RWPE2 (cell line): ENCODE measurements at regions not wholly inside any gene's neighbourhood (a gene's known extent, or its start where the extent isn't known, plus 50 kb on each side); places are given as distances from the start of the nearest gene placed in this dataset.

Experiments used
- ATAC-seq: fragments of 200-7000 bp; cut with Tn5 transposase; 3 replicates; pipeline ENCODE4 v1.9.1; 2021; ENCODE audit warnings: low read depth
- DNase-seq: peaks from one replicate; pipeline ENCODE4 v3.0.0-alpha.2; 2020; ENCODE audit warnings: low spot score
- H3K27ac ChIP-seq: fragments of 450-650 bp; 2 replicates; pipeline ENCODE4 v1.5.1; 2017; ENCODE audit warnings: mild to moderate bottlenecking; ENCODE audit not compliant: poor library complexity, severe bottlenecking
- H3K27me3 ChIP-seq: fragments of 250-450 bp; sonication (Bioruptor Pico); 2 replicates; pipeline ENCODE4 v1.5.1; 2021; ENCODE audit warnings: mild to moderate bottlenecking, moderate library complexity; ENCODE audit not compliant: insufficient read depth, poor library complexity, severe bottlenecking
- H3K36me3 ChIP-seq: fragments of 250-450 bp; sonication (Bioruptor Pico); 2 replicates; pipeline ENCODE4 v1.5.1; 2020; ENCODE audit warnings: low read depth, mild to moderate bottlenecking, moderate library complexity
- H3K4me1 ChIP-seq: fragments of 250-450 bp; sonication (Bioruptor Pico); 2 replicates; pipeline ENCODE4 v1.5.1; 2021; ENCODE audit warnings: mild to moderate bottlenecking, moderate library complexity; ENCODE audit not compliant: insufficient read depth, poor library complexity, severe bottlenecking
- H3K4me3 ChIP-seq: fragments of 250-450 bp; sonication (Bioruptor Pico); 2 replicates; pipeline ENCODE4 v1.5.1; 2021; ENCODE audit warnings: mild to moderate bottlenecking, moderate library complexity; ENCODE audit not compliant: severe bottlenecking
- H3K9me3 ChIP-seq: fragments of 250-450 bp; sonication (Bioruptor Pico); 2 replicates; pipeline ENCODE4 v1.5.1; 2021; ENCODE audit warnings: mild to moderate bottlenecking, moderate library complexity; ENCODE audit not compliant: severe bottlenecking
- CTCF ChIP-seq: fragments of 450-650 bp; IDR thresholded peaks from one replicate; pipeline ENCODE4 v1.5.1; 2017; ENCODE audit warnings: mild to moderate bottlenecking, moderate library complexity; ENCODE audit not compliant: poor library complexity, severe bottlenecking

DNA sequence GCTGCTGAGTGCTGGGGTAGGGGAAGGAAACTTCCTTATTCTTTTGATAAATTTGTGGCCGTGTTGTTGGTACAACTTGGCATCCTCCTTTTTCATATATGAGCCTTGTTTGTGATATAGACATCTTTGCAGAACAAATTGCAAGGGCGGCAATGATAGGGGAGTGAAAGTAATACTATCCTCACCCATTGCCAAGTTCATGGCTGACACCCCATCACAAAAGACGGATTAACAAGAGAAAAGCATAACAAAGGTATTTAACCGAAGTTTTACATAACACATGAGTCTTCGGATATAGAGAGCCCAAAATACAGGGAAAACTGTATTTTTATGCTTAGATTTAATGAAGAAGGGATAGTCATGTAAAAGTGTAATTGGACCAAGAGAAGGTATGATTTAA is 86.3 kb upstream of the TMPRSS2 start:
- Histone ChIP-seq H3K4me1 (no peaks in the 10 kb centered on the region), H3K9me3 (no peaks in the 10 kb centered on the region), H3K4me3 (no peak overlapping the region), H3K27me3 (no peaks in the 10 kb centered on the region), H3K36me3 (no peaks in the 10 kb centered on the region), H3K27ac (no peak overlapping the region)
- ATAC-seq (no peak), DNase-seq (no peak)
- no peak for TF ChIP-seq CTCF

GRCh38 chr21:41593760-41594138 is 85.8 kb upstream of the TMPRSS2 start:
- Histone ChIP-seq H3K4me3 (no peak overlapping the region), H3K9me3 (no peaks in the 10 kb centered on the region), H3K27me3 (no peaks in the 10 kb centered on the region), H3K36me3 (no peaks in the 10 kb centered on the region), H3K4me1 (no peaks in the 10 kb centered on the region), H3K27ac (no peak overlapping the region)
- TF ChIP-seq CTCF: no peak
- ATAC-seq (no peak), DNase-seq (no peak)

DNA sequence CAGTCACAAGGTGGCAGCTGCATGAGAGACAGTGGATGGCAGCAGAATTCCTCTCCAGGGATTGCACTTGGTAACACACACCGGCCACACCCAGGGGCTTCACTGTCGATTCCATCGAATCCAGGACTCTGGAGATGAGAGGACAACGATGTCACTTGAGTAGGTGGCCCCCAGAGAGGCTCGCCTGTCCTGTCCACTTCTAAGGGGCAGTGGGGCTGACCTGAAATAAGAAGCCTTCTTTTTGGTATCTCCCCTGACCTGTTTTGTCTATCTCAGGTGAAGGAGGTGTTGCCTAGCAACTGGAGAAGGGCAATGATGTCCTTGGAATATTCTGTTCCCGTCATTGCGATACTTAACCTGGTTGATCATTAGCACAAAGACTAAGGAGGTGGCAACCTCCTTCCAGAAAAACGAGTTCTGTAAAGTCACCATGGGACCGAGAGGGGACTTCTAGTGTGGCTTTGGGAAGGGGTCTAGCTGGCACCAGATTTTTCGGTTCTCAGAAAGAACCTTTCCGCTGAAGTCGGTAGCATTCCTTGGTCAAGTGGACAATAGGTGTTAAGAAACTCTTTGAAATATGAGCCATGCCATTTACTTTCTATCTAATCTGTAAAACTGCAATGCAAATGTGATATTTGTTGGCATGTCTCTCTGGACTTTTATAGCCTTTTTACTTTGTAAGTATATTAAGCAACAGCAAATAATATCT is 85.2 kb upstream of the TMPRSS2 start:
- DNase-seq (no peak), ATAC-seq (no peak)
- Histone ChIP-seq H3K4me3 (no peak overlapping the region), H3K9me3 (no peaks in the 10 kb centered on the region), H3K27ac (no peak overlapping the region), H3K27me3 (no peaks in the 10 kb centered on the region), H3K4me1 (no peaks in the 10 kb centered on the region), H3K36me3 (no peaks in the 10 kb centered on the region)
- no peak for TF ChIP-seq CTCF

DNA sequence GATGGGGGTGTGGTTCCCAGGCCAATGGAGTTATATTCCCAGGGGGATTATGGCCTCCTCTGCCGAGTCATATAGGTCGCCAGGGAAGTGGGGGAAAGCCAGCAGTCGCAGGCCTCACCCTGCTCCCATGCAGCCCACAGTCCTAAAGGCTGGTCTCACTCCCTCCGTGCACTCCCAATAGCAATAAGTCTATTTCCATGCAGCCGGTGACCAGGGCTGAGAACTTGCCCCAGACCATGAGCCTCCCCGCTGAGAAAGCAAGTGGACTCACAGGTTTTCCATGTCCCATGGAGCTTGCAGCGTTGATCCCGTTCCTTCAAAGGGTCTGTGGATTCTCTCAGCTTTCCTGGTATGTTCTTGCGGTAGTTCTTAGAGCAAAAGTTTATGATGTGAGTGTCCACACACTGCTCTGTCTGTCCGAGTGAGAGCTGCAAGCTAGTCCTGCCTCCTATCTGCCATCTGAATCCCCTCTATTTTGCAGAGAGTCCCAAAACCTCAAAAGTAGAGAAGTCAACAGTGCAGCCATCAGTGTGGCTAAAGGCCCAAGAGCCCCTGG is 81.7 kb upstream of the TMPRSS2 start:
- ATAC-seq (no peak), DNase-seq (no peak)
- no peak for TF ChIP-seq CTCF
- H3K36me3 ChIP-seq: no peaks in the 10 kb centered on the region
- H3K9me3 ChIP-seq: no peaks in the 10 kb centered on the region
- no peaks in the 10 kb centered on the region for H3K4me1 ChIP-seq
- no peak overlapping the region for H3K27ac ChIP-seq
- H3K27me3 ChIP-seq: no peaks in the 10 kb centered on the region
- H3K4me3 ChIP-seq: no peak overlapping the region

- Histone ChIP-seq H3K36me3 (no peaks in the 10 kb centered on the region), H3K27me3 (no peaks in the 10 kb centered on the region), H3K27ac (no peak overlapping the region), H3K4me3 (no peak overlapping the region), H3K9me3 (no peaks in the 10 kb centered on the region), H3K4me1 (no peaks in the 10 kb centered on the region)
- no peak for DNase-seq
- TF ChIP-seq CTCF: no peak
- ATAC-seq: no peak
These were observed 81.2 kb upstream of the TMPRSS2 start for GRCh38 chr21:41589131-41589530.
